GM23248 (cell line): ENCODE measurements at regions not wholly inside any gene's neighbourhood (a gene's known extent, or its start where the extent isn't known, plus 50 kb on each side); places are given as distances from the start of the nearest gene placed in this dataset.

Source experiments
- DNase-seq: peaks from one replicate; pipeline ENCODE4 v3.0.0-alpha.2; 2015
- H2AFZ ChIP-seq: fragments of 200-600 bp; sonication (generic); 2 replicates; pipeline ENCODE4 v1.6.1; 2016; ENCODE audit warnings: antibody characterized with exemption
- H3F3A ChIP-seq: fragments of 200-600 bp; sonication (generic); 2 replicates; pipeline ENCODE4 v1.6.1; 2016; ENCODE audit warnings: mild to moderate bottlenecking, antibody characterized with exemption, mixed run types; ENCODE audit not compliant: insufficient read depth
- H3K27ac ChIP-seq: fragments of 200-600 bp; sonication (generic); 2 replicates; pipeline ENCODE4 v1.5.1; 2016; ENCODE audit warnings: mild to moderate bottlenecking
- H3K27me3 ChIP-seq: fragments of 200-600 bp; sonication (generic); replicated peaks from 2 replicates; pipeline ENCODE4 v1.6.1; 2016; ENCODE audit warnings: mild to moderate bottlenecking; ENCODE audit not compliant: insufficient read depth
- H3K36me3 ChIP-seq: fragments of 200-600 bp; sonication (generic); 2 replicates; pipeline ENCODE4 v1.6.1; 2016; ENCODE audit warnings: low read depth, mild to moderate bottlenecking
- H3K4me1 ChIP-seq: fragments of 200-600 bp; sonication (generic); 2 replicates; pipeline ENCODE4 v1.6.1; 2016; ENCODE audit warnings: mild to moderate bottlenecking; ENCODE audit not compliant: insufficient read depth
- H3K4me2 ChIP-seq: fragments of 200-600 bp; sonication (generic); one replicate; pipeline ENCODE4 v1.6.1; 2016; ENCODE audit warnings: mild to moderate bottlenecking; ENCODE audit not compliant: unreplicated experiment
- H3K4me3 ChIP-seq: fragments of 200-600 bp; sonication (generic); 2 replicates; pipeline ENCODE4 v1.5.1; 2016; ENCODE audit warnings: mild to moderate bottlenecking
- H3K79me2 ChIP-seq: fragments of 200-600 bp; sonication (generic); 2 replicates; pipeline ENCODE4 v1.6.1; 2016; ENCODE audit warnings: mild to moderate bottlenecking; ENCODE audit not compliant: insufficient read depth
- H3K9ac ChIP-seq: fragments of 200-600 bp; sonication (generic); 2 replicates; pipeline ENCODE4 v1.6.1; 2016; ENCODE audit warnings: mild to moderate bottlenecking
- H3K9me2 ChIP-seq: fragments of 200-600 bp; sonication (generic); 2 replicates; pipeline ENCODE4 v1.6.1; 2016; ENCODE audit warnings: mixed run types, mild to moderate bottlenecking, moderate library complexity; ENCODE audit not compliant: insufficient read depth
- H3K9me3 ChIP-seq: fragments of 200-600 bp; sonication (generic); one replicate; pipeline ENCODE4 v1.6.1; 2017; ENCODE audit warnings: low read depth
- H4K20me1 ChIP-seq: fragments of 200-600 bp; sonication (generic); 2 replicates; pipeline ENCODE4 v1.6.0; 2016; ENCODE audit not compliant: insufficient read depth
- EZH2 ChIP-seq: fragments of 200-600 bp; sonication (generic); IDR thresholded peaks from 2 replicates; pipeline ENCODE4 v1.6.1; 2018; ENCODE audit warnings: antibody characterized with exemption, mild to moderate bottlenecking; ENCODE audit not compliant: insufficient read depth, poor library complexity, severe bottlenecking
- EZH2phosphoT487 ChIP-seq: fragments of 200-600 bp; sonication (generic); IDR thresholded peaks from 2 replicates; pipeline ENCODE4 v1.6.1; 2018; ENCODE audit warnings: antibody characterized with exemption, moderate library complexity, mild to moderate bottlenecking, low read depth; ENCODE audit not compliant: insufficient read depth
- WGBS, 2 experiments: methylation state at CpG; one replicate each; pipeline ENCODE4 v1.1.6; 2015 to 2017; ENCODE audit warnings: low lambda C conversion rate in 2 of 2, low coverage in 1 of 2; ENCODE audit errors: missing lambda C conversion rate in 2 of 2; 5-methylcytosine and 5-hydroxymethylcytosine counted together
- in situ Hi-C: fragments of 300-500 bp; cut with MboI; formaldehyde crosslinking; loops from 2 replicates; pipeline ENCODE4 v1.15.0; 2020

GRCh38 chr2:234733795-234734600, 217.8 kb upstream of the SH3BP4 start:
- H3K4me3 ChIP-seq = no peak overlapping the region
- H4K20me1 ChIP-seq = no peaks in the 10 kb centered on the region
- no peak overlapping the region for H3K27ac ChIP-seq
- H3K36me3 ChIP-seq = no peaks in the 10 kb centered on the region
- in situ Hi-C loops = no loop called here
- H3F3A ChIP-seq = no peaks in the 10 kb centered on the region
- no peak for DNase-seq
- no peak overlapping the region for H2AFZ ChIP-seq
- H3K9me2 ChIP-seq = no peaks in the 10 kb centered on the region
- 54 to 62% methylated on average over 6 of the region's 6 CpGs for whole genome bisulfite sequencing, 2 experiments
- H3K27me3 ChIP-seq = no peaks in the 10 kb centered on the region
- no peaks in the 10 kb centered on the region for H3K79me2 ChIP-seq
- no peak for TF ChIP-seq EZH2
- TF ChIP-seq EZH2phosphoT487 = no peak
- H3K9me3 ChIP-seq = peaks cover 5% of the 10 kb centered on the region
- no peaks in the 10 kb centered on the region for H3K4me1 ChIP-seq
- no peak overlapping the region for H3K9ac ChIP-seq
- no peak overlapping the region for H3K4me2 ChIP-seq

GRCh38 chr2:234733093-234733489, 218.7 kb upstream of the SH3BP4 start:
- Histone ChIP-seq H3K27ac (no peak overlapping the region), H3K36me3 (no peaks in the 10 kb centered on the region), H3K27me3 (no peaks in the 10 kb centered on the region), H3K79me2 (no peaks in the 10 kb centered on the region), H3K9ac (no peak overlapping the region), H4K20me1 (no peaks in the 10 kb centered on the region), H3K4me3 (no peak overlapping the region), H3K9me3 (peaks cover 5% of the 10 kb centered on the region), H3F3A (no peaks in the 10 kb centered on the region), H3K9me2 (no peaks in the 10 kb centered on the region), H3K4me1 (no peaks in the 10 kb centered on the region), H2AFZ (no peak overlapping the region), H3K4me2 (no peak overlapping the region)
- 89 to 91% methylated on average over 6 of the region's 6 CpGs for WGBS, 2 experiments
- in situ Hi-C loops = no loop called here
- DNase-seq = no peak
- no peak for TF ChIP-seq EZH2phosphoT487
- no peak for TF ChIP-seq EZH2

- H3K4me2 ChIP-seq = no peak overlapping the region
- peaks cover 5% of the 10 kb centered on the region for H3K9me3 ChIP-seq
- H3F3A ChIP-seq = no peaks in the 10 kb centered on the region
- no peaks in the 10 kb centered on the region for H3K27me3 ChIP-seq
- H3K4me3 ChIP-seq = no peak overlapping the region
- no peak overlapping the region for H3K27ac ChIP-seq
- H3K4me1 ChIP-seq = no peaks in the 10 kb centered on the region
- TF ChIP-seq EZH2 (no peak), EZH2phosphoT487 (no peak)
- 84 to 88% methylated on average over 3 of the region's 3 CpGs for WGBS, 2 experiments
- no peak overlapping the region for H2AFZ ChIP-seq
- in situ Hi-C loops = no loop called here
- H3K79me2 ChIP-seq = no peaks in the 10 kb centered on the region
- no peaks in the 10 kb centered on the region for H3K9me2 ChIP-seq
- no peak for DNase-seq
- no peaks in the 10 kb centered on the region for H4K20me1 ChIP-seq
- no peak overlapping the region for H3K9ac ChIP-seq
- no peaks in the 10 kb centered on the region for H3K36me3 ChIP-seq
These were observed 219.3 kb upstream of the SH3BP4 start for GRCh38 chr2:234732404-234733092.

GRCh38 chr2:234731236-234731635, 220.6 kb upstream of the SH3BP4 start:
- 89 to 92% methylated on average over 6 of the region's 6 CpGs for WGBS, 2 experiments
- in situ Hi-C loops = no loop called here

More at GRCh38 chr2:234731236-234731635, 220.6 kb upstream of the SH3BP4 start:
- peaks cover 4% of the 10 kb centered on the region; the same call in 1 of the 2 replicates for H3F3A ChIP-seq
- no peak for DNase-seq
- no peak overlapping the region for H3K4me3 ChIP-seq
- H4K20me1 ChIP-seq = no peaks in the 10 kb centered on the region
- no peaks in the 10 kb centered on the region for H3K27me3 ChIP-seq
- TF ChIP-seq EZH2phosphoT487 = no peak
- TF ChIP-seq EZH2 = no peak
- H3K9ac ChIP-seq = no peak overlapping the region
- no peaks in the 10 kb centered on the region for H3K79me2 ChIP-seq
- H3K9me2 ChIP-seq = no peaks in the 10 kb centered on the region
- no peak overlapping the region for H2AFZ ChIP-seq
- peaks cover 5% of the 10 kb centered on the region for H3K9me3 ChIP-seq
- H3K4me2 ChIP-seq = no peak overlapping the region
- peaks cover 2% of the 10 kb centered on the region for H3K4me1 ChIP-seq
- H3K36me3 ChIP-seq = no peaks in the 10 kb centered on the region
- no peak overlapping the region for H3K27ac ChIP-seq
